HG03354 (cell line): ENCODE measurements at regions not wholly inside any gene's neighbourhood (a gene's known extent, or its start where the extent isn't known, plus 50 kb on each side); places are given as distances from the start of the nearest gene placed in this dataset.

ENCODE experiments used
- ATAC-seq: cut with Tn5 transposase; IDR thresholded peaks from one replicate; pipeline ENCODE4 v1.9.1; 2021; ENCODE audit warnings: mild to moderate bottlenecking; ENCODE audit not compliant: unreplicated experiment, poor library complexity, severe bottlenecking

GRCh38 chrX:39995457-39995856 is 102.3 kb downstream of the BCOR start:
- ATAC-seq = no peak

- ATAC-seq = no peak
Observed at GRCh38 chrX:39996536-39996935, 101.2 kb downstream of the BCOR start.

GRCh38 chrX:39998636-39999406 is 98.9 kb downstream of the BCOR start:
- ATAC-seq = no peak
